ENCODE measurements at regions not wholly inside any gene's neighbourhood (a gene's known extent, or its start where the extent isn't known, plus 50 kb on each side); places are given as distances from the start of the nearest gene placed in this dataset.

DNA sequence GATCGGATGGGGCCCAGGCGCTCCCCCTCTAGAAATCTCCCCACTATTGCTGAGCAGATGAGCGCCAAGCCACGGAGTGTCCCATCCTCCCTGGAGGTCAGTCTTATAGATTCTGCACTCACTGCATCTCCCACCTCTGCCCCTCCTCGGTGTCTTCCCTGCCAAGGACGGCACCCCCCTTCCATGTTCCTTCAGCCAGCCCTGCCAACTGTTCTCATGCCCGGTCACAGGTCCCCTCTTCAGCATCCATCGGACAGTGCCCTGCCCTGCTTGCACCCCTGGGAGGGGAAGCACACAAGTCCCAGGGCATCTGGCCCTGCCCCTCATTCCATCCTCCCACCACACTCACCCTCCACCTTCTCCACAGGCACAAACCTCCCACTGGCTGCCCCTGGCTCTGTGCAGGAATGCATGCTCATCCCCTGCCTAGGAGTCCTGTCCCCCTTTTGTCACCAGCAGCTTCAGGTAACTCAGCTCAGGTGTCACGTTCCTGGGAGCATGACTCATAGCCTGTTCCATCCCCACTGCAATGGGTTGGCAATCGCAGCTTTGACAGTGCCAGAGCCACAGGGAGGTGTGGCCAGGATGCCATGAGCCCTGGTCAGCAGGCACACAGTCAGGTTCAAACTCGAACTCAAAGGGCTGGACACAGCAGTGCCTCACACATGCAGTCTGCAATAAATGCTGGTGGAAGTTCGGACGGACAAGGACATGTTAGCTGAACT, 234.7 kb upstream of the TCERG1L start:
- TF ChIP-seq POLR2A (IDR thresholded peaks at IDR 0.05) (no peak), CTCF (IDR thresholded peaks at IDR 0.05) (no peak), POLR2AphosphoS5 (IDR thresholded peaks at IDR 0.05) (no peak), EP300 (IDR thresholded peaks at IDR 0.05) (no peak)

All from gastroesophageal sphincter (tissue), 3 donors.